ENCODE measurements at regions not wholly inside any gene's neighbourhood (a gene's known extent, or its start where the extent isn't known, plus 50 kb on each side); places are given as distances from the start of the nearest gene placed in this dataset.

- TF ChIP-seq CTCF (IDR thresholded peaks at IDR 0.05; ENCODE audit: poor library complexity, severe bottlenecking) (no peak), EP300 (conservative IDR thresholded peaks at IDR 0.05; ENCODE audit: poor library complexity, severe bottlenecking) (no peak), TAF1 (IDR thresholded peaks at IDR 0.05; ENCODE audit: low read depth) (no peak), REST (IDR thresholded peaks at IDR 0.05; ENCODE audit: borderline replicate concordance) (no peak), SMC3 (conservative IDR thresholded peaks at IDR 0.05; ENCODE audit: poor library complexity) (no peak), RAD21 (conservative IDR thresholded peaks at IDR 0.05) (no peak), EZH2 (IDR thresholded peaks at IDR 0.05; ENCODE audit: borderline replicate concordance, insufficient read depth, low read length, poor library complexity, severe bottlenecking) (no peak), MXI1 (conservative IDR thresholded peaks at IDR 0.05; ENCODE audit: poor library complexity, severe bottlenecking) (no peak), POLR2AphosphoS5 (IDR thresholded peaks at IDR 0.05) (no peak)
Measured at GRCh38 chr7:94054130-94054529, 50.0 kb upstream of the BET1 start.
